B cell (primary cell): ENCODE measurements at regions not wholly inside any gene's neighbourhood (a gene's known extent, or its start where the extent isn't known, plus 50 kb on each side); places are given as distances from the start of the nearest gene placed in this dataset.

Experiments
- ATAC-seq: fragments of 200-7000 bp; cut with Tn5 transposase; one replicate; pipeline ENCODE4 v1.10.0; 2021; ENCODE audit warnings: low read depth, mild to moderate bottlenecking, moderate number of reproducible peaks, moderate library complexity
- CTCF ChIA-PET: fragments of 350-600 bp; sonication (Branson Sonifier 250); formaldehyde crosslinking; loops from one replicate; lab custom pipeline; 2021; ENCODE audit warnings: antibody characterized with exemption, inconsistent platforms; lab: Charles Lee
- POLR2A ChIA-PET: fragments of 350-600 bp; sonication (Branson Sonifier 250); formaldehyde crosslinking; loops from one replicate; lab custom pipeline; 2021; ENCODE audit warnings: antibody characterized with exemption; lab: Charles Lee
- DNase-seq: peaks from one replicate; pipeline ENCODE4 v3.0.0; 2013
- H2AFZ ChIP-seq: 2 replicates; pipeline ENCODE4 v1.6.1; 2012; ENCODE audit warnings: mild to moderate bottlenecking, low read depth, low read length; ENCODE audit not compliant: insufficient read depth, poor library complexity, severe bottlenecking
- H3K27ac ChIP-seq, 2 donors: 1 replicate in 1 of 2; 2 replicates in 1 of 2; pipeline ENCODE4 v1.5.1; 2012 to 2013; ENCODE audit warnings: low read length in 2 of 2, mild to moderate bottlenecking in 2 of 2, moderate library complexity in 1 of 2
- H3K27me3 ChIP-seq, 4 experiments: fragments of 200-600 bp in 1 of 4; sonication (generic) in 1 of 4; replicated peaks in 1 of 4; 1 replicate in 2 of 4; 2 replicates in 2 of 4; pipeline versions ENCODE4 v1.6.1 to v1.7.0; 2013 to 2016; ENCODE audit warnings: low read length in 3 of 4, mild to moderate bottlenecking in 2 of 4, mixed read lengths in 1 of 4, moderate library complexity in 1 of 4; ENCODE audit not compliant: insufficient read depth in 4 of 4, control insufficient read depth in 3 of 4; ENCODE audit errors: control extremely low read depth in 1 of 4
- H3K36me3 ChIP-seq, 2 experiments: replicated peaks in 1 of 2; 1 replicate in 1 of 2; 2 replicates in 1 of 2; pipeline versions ENCODE4 v1.6.1 to v1.7.1; 2013; ENCODE audit warnings: low read length in 1 of 2; ENCODE audit not compliant: insufficient read depth in 2 of 2, control insufficient read depth in 1 of 2; ENCODE audit errors: control extremely low read depth in 1 of 2, extremely low read depth in 1 of 2
- H3K4me1 ChIP-seq, 2 donors: fragments of 200-600 bp in 1 of 2; sonication (generic) in 1 of 2; 1 replicate in 1 of 2; 2 replicates in 1 of 2; pipeline versions ENCODE4 v1.5.1 to v1.6.1; 2013 to 2017; ENCODE audit warnings: low read length in 2 of 2; ENCODE audit not compliant: control insufficient read depth in 2 of 2, insufficient read depth in 2 of 2
- H3K4me2 ChIP-seq: replicated peaks from 2 replicates; pipeline ENCODE3; 2012; ENCODE audit warnings: mild to moderate bottlenecking, low read depth, low read length; ENCODE audit not compliant: poor library complexity, severe bottlenecking
- H3K4me3 ChIP-seq, 5 experiments: fragments of 200-600 bp in 1 of 5; sonication (generic) in 1 of 5; 1 replicate in 3 of 5; 2 replicates in 2 of 5; pipeline versions ENCODE4 v1.5.1 to v1.7.0; 2011 to 2016; ENCODE audit warnings: low read length in 4 of 5, mild to moderate bottlenecking in 4 of 5, low read depth in 2 of 5, control low read depth in 1 of 5, moderate library complexity in 1 of 5; ENCODE audit not compliant: insufficient read depth in 1 of 5; ENCODE audit errors: control extremely low read depth in 1 of 5, extremely low read depth in 1 of 5
- H3K79me2 ChIP-seq: fragments of 200-600 bp; sonication (generic); one replicate; pipeline ENCODE4 v1.6.0; 2016; ENCODE audit warnings: low read length; ENCODE audit not compliant: control insufficient read depth, insufficient read depth
- H3K9ac ChIP-seq: fragments of 200-600 bp; sonication (generic); 2 replicates; pipeline ENCODE4 v1.6.1; 2017; ENCODE audit warnings: mild to moderate bottlenecking, low read length, moderate library complexity
- H3K9me3 ChIP-seq, 3 donors: one replicate each; pipeline versions ENCODE4 v1.6.1 to v1.7.1; 2013; ENCODE audit warnings: low read length in 2 of 3; ENCODE audit not compliant: control insufficient read depth in 2 of 3, insufficient read depth in 1 of 3; ENCODE audit errors: control extremely low read depth in 1 of 3
- H4K20me1 ChIP-seq: 2 replicates; pipeline ENCODE4 v1.6.0; 2012; ENCODE audit warnings: mild to moderate bottlenecking, low read length; ENCODE audit not compliant: insufficient read depth, control insufficient read depth, poor library complexity, severe bottlenecking
- H3K27ac Mint-ChIP-seq: one replicate; pipeline ENCODE4 v1.8.0; 2021; ENCODE audit warnings: mixed read lengths
- H3K27me3 Mint-ChIP-seq: one replicate; pipeline ENCODE4 v1.8.0; 2021; ENCODE audit warnings: mixed read lengths
- H3K4me1 Mint-ChIP-seq: one replicate; pipeline ENCODE4 v1.8.0; 2021; ENCODE audit warnings: mixed read lengths
- H3K4me3 Mint-ChIP-seq: one replicate; pipeline ENCODE4 v1.8.0; 2021; ENCODE audit warnings: mixed read lengths
- H3K9me3 Mint-ChIP-seq: one replicate; pipeline ENCODE4 v1.8.0; 2022; ENCODE audit warnings: mixed read lengths; ENCODE audit not compliant: insufficient read depth
- EZH2 ChIP-seq: IDR thresholded peaks from 2 replicates; pipeline ENCODE4 v1.6.1; 2012; ENCODE audit warnings: borderline replicate concordance, low read depth, mild to moderate bottlenecking, moderate library complexity, low read length; ENCODE audit not compliant: insufficient read depth, poor library complexity, severe bottlenecking
- WGBS: methylation state at CpG from one replicate; pipeline ENCODE4 v1.1.5; 2013; ENCODE audit warnings: missing lambda C conversion rate; ENCODE audit not compliant: insufficient coverage; 5-methylcytosine and 5-hydroxymethylcytosine counted together
- intact Hi-C: fragments of 100-400 bp; cut with micrococcal nuclease; formaldehyde crosslinking; loops from one replicate; pipeline ENCODE4 v1.10.0; 2022
- TF ChIP-seq, protein P1 (sequence below): fragments of 200-600 bp; IDR thresholded peaks from one replicate; pipeline ENCODE4 v1.8.0; 2022; ENCODE audit warnings: antibody characterized with exemption, mild to moderate bottlenecking

DNA sequence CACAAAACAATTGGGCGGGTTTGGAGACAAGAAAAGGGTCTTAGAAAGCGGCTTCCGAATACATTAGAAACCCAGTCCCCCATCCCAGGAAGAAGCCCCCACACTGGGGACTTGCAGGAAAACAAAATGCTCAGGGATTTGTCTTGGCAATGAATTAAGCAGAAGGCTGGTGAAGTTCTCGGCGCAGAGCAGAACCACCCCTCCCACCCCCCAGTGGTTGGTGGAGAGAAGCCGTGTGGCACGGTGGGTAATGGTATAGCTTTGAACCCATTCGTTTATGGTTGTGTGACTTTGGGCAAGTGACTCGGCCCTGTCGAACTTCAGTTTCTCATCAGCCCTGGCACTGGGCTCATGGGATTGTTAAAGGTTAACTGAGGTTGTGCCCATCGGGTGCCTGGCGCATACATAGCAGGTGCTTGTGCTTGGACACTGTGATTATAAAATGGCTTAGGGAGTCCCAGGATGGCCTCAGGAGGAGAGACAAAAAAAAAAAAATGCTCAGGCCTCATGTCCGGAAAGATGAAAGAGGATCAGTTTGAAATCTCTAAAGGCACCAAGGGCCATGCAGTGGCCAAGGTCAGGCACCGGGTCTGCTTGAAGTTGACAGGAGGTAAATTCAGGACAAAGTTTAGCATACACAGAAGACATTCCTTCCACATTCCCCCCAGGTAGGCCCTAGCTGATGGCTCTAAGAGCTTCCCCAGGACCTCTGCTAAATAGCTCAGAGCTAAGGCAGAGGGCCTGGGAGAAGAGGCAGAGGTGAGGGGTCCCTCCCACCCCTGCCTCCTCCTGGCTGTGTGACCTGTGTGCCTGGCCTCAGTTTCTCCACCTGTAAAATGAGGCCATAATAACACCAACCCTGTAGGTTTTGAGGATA is 120.1 kb upstream of the PTPN1 start:
- TF ChIP-seq, protein P1, sequence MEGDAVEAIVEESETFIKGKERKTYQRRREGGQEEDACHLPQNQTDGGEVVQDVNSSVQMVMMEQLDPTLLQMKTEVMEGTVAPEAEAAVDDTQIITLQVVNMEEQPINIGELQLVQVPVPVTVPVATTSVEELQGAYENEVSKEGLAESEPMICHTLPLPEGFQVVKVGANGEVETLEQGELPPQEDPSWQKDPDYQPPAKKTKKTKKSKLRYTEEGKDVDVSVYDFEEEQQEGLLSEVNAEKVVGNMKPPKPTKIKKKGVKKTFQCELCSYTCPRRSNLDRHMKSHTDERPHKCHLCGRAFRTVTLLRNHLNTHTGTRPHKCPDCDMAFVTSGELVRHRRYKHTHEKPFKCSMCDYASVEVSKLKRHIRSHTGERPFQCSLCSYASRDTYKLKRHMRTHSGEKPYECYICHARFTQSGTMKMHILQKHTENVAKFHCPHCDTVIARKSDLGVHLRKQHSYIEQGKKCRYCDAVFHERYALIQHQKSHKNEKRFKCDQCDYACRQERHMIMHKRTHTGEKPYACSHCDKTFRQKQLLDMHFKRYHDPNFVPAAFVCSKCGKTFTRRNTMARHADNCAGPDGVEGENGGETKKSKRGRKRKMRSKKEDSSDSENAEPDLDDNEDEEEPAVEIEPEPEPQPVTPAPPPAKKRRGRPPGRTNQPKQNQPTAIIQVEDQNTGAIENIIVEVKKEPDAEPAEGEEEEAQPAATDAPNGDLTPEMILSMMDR, result no peak
- TF ChIP-seq EZH2, result no peak
- Histone ChIP-seq H3K4me2 (no peak overlapping the region), H3K9ac (no peak overlapping the region), H3K4me1 (peaks cover 7 to 15% of the 10 kb centered on the region in 2 donors), H3K79me2 (no peaks in the 10 kb centered on the region), H3K27me3 (peaks cover 0 to 36% (median 8%) of the 10 kb centered on the region in 4 experiments), H3K4me3 (no peak overlapping the region), H3K9me3 (no peaks in the 10 kb centered on the region), H4K20me1 (no peaks in the 10 kb centered on the region), H2AFZ (no peak overlapping the region), H3K27ac (no peak overlapping the region), H3K36me3 (no peaks in the 10 kb centered on the region)
- POLR2A ChIA-PET, result no interaction called here
- Mint-ChIP-seq H3K27me3 (peaks cover 35% of the 10 kb centered on the region), H3K4me1 (peaks cover 10% of the 10 kb centered on the region), H3K4me3 (no peak overlapping the region), H3K9me3 (no peaks in the 10 kb centered on the region), H3K27ac (no peak overlapping the region)
- CTCF ChIA-PET, result no interaction called here
- WGBS, result 99% methylated on average over 7 of the region's 14 CpGs
- ATAC-seq (no peak), DNase-seq (no peak)
- intact Hi-C loops, result no loop called here

DNA sequence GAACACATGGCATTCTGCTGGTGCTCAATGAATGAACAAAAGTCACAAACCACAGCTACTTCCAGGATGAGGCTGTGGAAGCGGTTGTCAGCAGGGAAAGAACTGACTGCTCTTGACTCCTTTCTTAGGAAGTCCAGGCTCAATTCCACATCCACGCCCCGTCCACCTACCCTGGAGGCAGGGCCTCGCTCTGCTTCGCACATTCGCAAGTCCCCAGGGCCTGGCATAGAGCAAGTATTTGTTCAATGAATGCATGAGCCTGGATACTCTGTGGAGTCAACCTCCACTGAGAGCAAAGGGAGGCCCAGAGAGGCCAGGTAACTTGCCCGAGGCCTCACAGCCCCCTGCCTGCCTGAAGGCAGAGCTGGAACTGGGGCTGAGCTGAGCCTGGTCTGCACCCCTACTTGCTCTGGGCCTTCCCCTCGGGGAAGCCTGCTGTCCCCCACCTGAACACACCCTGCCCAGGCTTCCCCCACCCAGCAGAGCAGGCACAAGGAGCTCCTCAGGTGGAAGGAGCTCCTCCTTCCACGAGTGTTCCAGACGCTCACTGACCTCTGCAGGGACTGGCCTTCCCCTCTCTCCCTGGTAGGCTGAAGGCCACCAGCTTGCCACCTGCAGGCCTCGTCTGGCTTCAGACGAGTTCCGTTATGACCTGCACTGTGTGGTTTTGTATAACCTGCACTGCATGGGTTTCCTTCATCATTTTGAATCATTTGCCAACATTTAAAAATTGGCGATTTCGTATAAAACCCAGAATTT is 119.3 kb upstream of the PTPN1 start:
- no peak overlapping the region for H3K27ac ChIP-seq
- 94% methylated on average over 15 of the region's 15 CpGs for WGBS
- no peak overlapping the region for H3K27ac Mint-ChIP-seq
- H3K36me3 ChIP-seq, result no peaks in the 10 kb centered on the region
- no peak overlapping the region for H3K9ac ChIP-seq
- no peaks in the 10 kb centered on the region for H3K9me3 ChIP-seq
- ATAC-seq (no peak), DNase-seq (no peak)
- no peaks in the 10 kb centered on the region for H4K20me1 ChIP-seq
- H3K4me2 ChIP-seq, result no peak overlapping the region
- peaks cover 7 to 16% of the 10 kb centered on the region in 2 donors for H3K4me1 ChIP-seq
- H3K4me3 ChIP-seq, result no peak overlapping the region
- H3K27me3 ChIP-seq, result peaks cover 0 to 28% (median 5%) of the 10 kb centered on the region in 4 experiments
- H3K4me1 Mint-ChIP-seq, result peaks cover 8% of the 10 kb centered on the region
- TF ChIP-seq, protein P1, result no peak
- TF ChIP-seq EZH2, result no peak
- ChIA-PET CTCF (no interaction called here), POLR2A (no interaction called here)
- no peak overlapping the region for H2AFZ ChIP-seq
- H3K27me3 Mint-ChIP-seq, result peaks cover 27% of the 10 kb centered on the region
- intact Hi-C loops, result no loop called here
- no peaks in the 10 kb centered on the region for H3K79me2 ChIP-seq
- H3K4me3 Mint-ChIP-seq, result no peak overlapping the region
- H3K9me3 Mint-ChIP-seq, result no peaks in the 10 kb centered on the region
